HepG2 (cell line): ENCODE measurements at regions not wholly inside any gene's neighbourhood (a gene's known extent, or its start where the extent isn't known, plus 50 kb on each side); places are given as distances from the start of the nearest gene placed in this dataset.

ENCODE experiments used
- ATAC-seq: fragments of 200-7000 bp; cut with Tn5 transposase; 3 replicates; pipeline ENCODE4 v1.9.1; 2020; ENCODE audit warnings: mild to moderate bottlenecking, moderate library complexity
- BruUV-seq: library from RNA; stranded (reverse); fragments of 400-500 nt; replicated peaks from 2 replicates; lab custom pipeline; 2021; lab: Mats Ljungman, UMichigan
- CTCF ChIA-PET: fragments of 300-600 bp; formaldehyde crosslinking; extraction: SDS; loops from one replicate; lab custom pipeline; 2021; ENCODE audit warnings: low total read pairs, inconsistent platforms, low intra/inter-chr PET ratio; lab: Yijun Ruan, JAX
- POLR2A ChIA-PET: fragments of 350-600 bp; sonication (Branson Sonifier 250); formaldehyde crosslinking; loops from one replicate; lab custom pipeline; 2020; ENCODE audit warnings: antibody characterized with exemption, inconsistent platforms; lab: Yijun Ruan, JAX
- DNase-seq: peaks from one replicate; pipeline ENCODE4 v3.0.0-alpha.2; 2015; ENCODE audit warnings: low spot score
- FAIRE-seq: peaks from 3 replicates; lab custom pipeline; 2011; peaks lifted over from hg19 to GRCh38; lab: Jason Lieb, UNC
- H2AFZ ChIP-seq: one replicate; pipeline ENCODE4 v1.6.1; 2011; ENCODE audit warnings: low read length, inconsistent platforms
- H3K27ac ChIP-seq: fragments of 300-600 bp; 3 replicates; pipeline ENCODE4 v1.8.0; 2011; ENCODE audit warnings: mixed run types, mild to moderate bottlenecking, mixed read lengths, low read length, inconsistent platforms; ENCODE audit not compliant: insufficient read depth; ENCODE audit errors: extremely low read length
- H3K27me3 ChIP-seq, 2 experiments: fragments of 200-600 bp in 1 of 2; 2 replicates in 1 of 2; 3 replicates in 1 of 2; pipeline versions ENCODE4 v1.6.0 to v1.8.0; 2011; ENCODE audit warnings: low read length in 2 of 2, mild to moderate bottlenecking in 2 of 2, moderate library complexity in 2 of 2, inconsistent platforms in 1 of 2; ENCODE audit not compliant: insufficient read depth in 2 of 2, control insufficient read depth in 1 of 2
- H3K36me3 ChIP-seq, 2 experiments: fragments of 200-600 bp in 1 of 2; replicated peaks in 1 of 2; 2 replicates in 1 of 2; 3 replicates in 1 of 2; pipeline versions ENCODE4 v1.5.1 to v1.8.0; 2011; ENCODE audit warnings: low read length in 2 of 2, inconsistent platforms in 1 of 2; ENCODE audit not compliant: insufficient read depth in 2 of 2, control insufficient read depth in 1 of 2
- H3K4me1 ChIP-seq: 2 replicates; pipeline ENCODE4 v1.5.1; 2012; ENCODE audit warnings: low read length, inconsistent platforms; ENCODE audit not compliant: insufficient read depth
- H3K4me2 ChIP-seq: 2 replicates; pipeline ENCODE4 v1.6.0; 2011; ENCODE audit warnings: low read depth, low read length, inconsistent platforms
- H3K4me3 ChIP-seq, 3 experiments: fragments of 200-600 bp in 1 of 3; sonication (generic), shearing (Covaris generic) in 1 of 3; replicated peaks in 1 of 3; 2 replicates each; pipeline ENCODE4 v1.5.1; 2011 to 2016; ENCODE audit warnings: low read length in 3 of 3, inconsistent platforms in 2 of 3, low read depth in 2 of 3, mild to moderate bottlenecking in 2 of 3, control low read depth in 1 of 3, mixed read lengths in 1 of 3; ENCODE audit not compliant: insufficient read depth in 1 of 3
- H3K79me2 ChIP-seq: one replicate; pipeline ENCODE4 v1.6.1; 2011; ENCODE audit warnings: low read length, inconsistent platforms; ENCODE audit not compliant: insufficient read depth
- H3K9ac ChIP-seq: 2 replicates; pipeline ENCODE4 v1.6.0; 2011; ENCODE audit warnings: mild to moderate bottlenecking, low read depth, low read length, inconsistent platforms; ENCODE audit not compliant: insufficient read depth
- H3K9me3 ChIP-seq: 2 replicates; pipeline ENCODE4 v1.5.1; 2012; ENCODE audit warnings: mild to moderate bottlenecking, low read length
- H4K20me1 ChIP-seq: 2 replicates; pipeline ENCODE4 v1.6.0; 2011; ENCODE audit warnings: inconsistent platforms, mild to moderate bottlenecking, low read length, moderate library complexity; ENCODE audit not compliant: insufficient read depth
- AHR ChIP-seq: IDR thresholded peaks from 2 replicates; pipeline ENCODE4 v1.6.1; 2018; ENCODE audit warnings: missing genetic modification reagents, missing compliant biosample characterization
- ARNT2 ChIP-seq: sonication (generic); formaldehyde crosslinking; IDR thresholded peaks from 2 replicates; pipeline ENCODE4 v1.8.0; 2022; ENCODE audit warnings: mild to moderate bottlenecking, low read depth, missing genetic modification reagents, moderate library complexity
- CENPT ChIP-seq: sonication (generic); formaldehyde crosslinking; IDR thresholded peaks from 2 replicates; pipeline ENCODE4 v1.8.0; 2022; ENCODE audit warnings: low read depth, mild to moderate bottlenecking, moderate library complexity, missing genetic modification reagents
- EHMT2 ChIP-seq: fragments of 200-600 bp; sonication (generic); IDR thresholded peaks from 2 replicates; pipeline ENCODE4 v1.7.0; 2017; ENCODE audit warnings: antibody characterized with exemption, low read depth, low read length, borderline replicate concordance
- GATAD1 ChIP-seq: IDR thresholded peaks from 2 replicates; pipeline ENCODE4 v1.6.1; 2016; ENCODE audit warnings: missing genetic modification reagents, missing compliant biosample characterization
- IRF2 ChIP-seq: IDR thresholded peaks from 2 replicates; pipeline ENCODE4 v1.6.1; 2018; ENCODE audit warnings: missing genetic modification reagents, missing compliant biosample characterization
- U2AF1 ChIP-seq: fragments of 200-400 bp; formaldehyde crosslinking; optimal IDR thresholded peaks from 2 replicates; pipeline ENCODE3; 2017; ENCODE audit warnings: mild to moderate bottlenecking, low read depth, low read length
- ZFP36 ChIP-seq: fragments of 150-350 bp; IDR thresholded peaks from 2 replicates; pipeline ENCODE4 v1.6.1; 2018; ENCODE audit warnings: borderline replicate concordance, low read length, low read depth; ENCODE audit not compliant: partially characterized antibody
- ZNF142 ChIP-seq: sonication (generic); formaldehyde crosslinking; IDR thresholded peaks from 2 replicates; pipeline ENCODE4 v1.4.0; 2020; ENCODE audit warnings: missing genetic modification reagents
- ZNF550 ChIP-seq: sonication (generic); formaldehyde crosslinking; IDR thresholded peaks from 2 replicates; pipeline ENCODE4 v1.4.0; 2020; ENCODE audit warnings: mild to moderate bottlenecking, missing genetic modification reagents, borderline replicate concordance
- ZNF749 ChIP-seq: sonication (generic); formaldehyde crosslinking; IDR thresholded peaks from 2 replicates; pipeline ENCODE4 v1.8.0; 2022; ENCODE audit warnings: mild to moderate bottlenecking, missing genetic modification reagents, moderate library complexity, borderline replicate concordance
- WGBS: methylation state at CpG from one replicate; pipeline ENCODE4 v1.1.6; 2017; ENCODE audit warnings: low lambda C conversion rate; 5-methylcytosine and 5-hydroxymethylcytosine counted together
- in situ Hi-C: cut with HindIII; loops from 2 replicates; pipeline ENCODE4 v1.10.0; 2017; ENCODE audit warnings: low pct_unique_long_range_greater_than_20kb; ENCODE audit not compliant: extremely low pct_ligation_motif_present
- intact Hi-C: fragments of 100-400 bp; cut with micrococcal nuclease; formaldehyde crosslinking; loops from one replicate; pipeline ENCODE4 v1.10.0; 2022; ENCODE audit not compliant: unreplicated experiment
- TF ChIP-seq, protein P1 (sequence below): sonication (generic); formaldehyde crosslinking; IDR thresholded peaks from 2 replicates; pipeline ENCODE4 v1.4.0; 2020; ENCODE audit warnings: mild to moderate bottlenecking, missing genetic modification reagents

GRCh38 chr4:137901114-137901513 is 341.0 kb downstream of the SLC7A11 start:
- Histone ChIP-seq H3K79me2 (no peaks in the 10 kb centered on the region), H3K27ac (no peak overlapping the region), H3K4me2 (no peak overlapping the region), H3K4me3 (no peak overlapping the region), H3K9ac (no peak overlapping the region), H3K4me1 (no peaks in the 10 kb centered on the region), H4K20me1 (no peaks in the 10 kb centered on the region), H3K36me3 (no peaks in the 10 kb centered on the region), H3K9me3 (no peaks in the 10 kb centered on the region), H3K27me3 (no peaks in the 10 kb centered on the region; a peak in 1 of 5 replicates), H2AFZ (no peak overlapping the region)
- DNase-seq: no peak
- WGBS: 27% methylated on average over 1 of the region's 1 CpG
- intact Hi-C loops: no loop called here
- BruUV-seq: no TSS peak
- FAIRE-seq: no peak
- in situ Hi-C loops: no loop called here
- POLR2A ChIA-PET: no interaction called here
- CTCF ChIA-PET: no interaction called here
- no peak for ATAC-seq
- TF ChIP-seq CENPT (CRISPR knock-in tag) (no peak), U2AF1 (no peak), IRF2 (CRISPR knock-in tag) (no peak), ARNT2 (no peak), EHMT2 (no peak), AHR (CRISPR knock-in tag) (no peak), ZNF550 (CRISPR knock-in tag) (no peak), ZNF749 (no peak), ZFP36 (no peak), GATAD1 (CRISPR knock-in tag) (no peak), ZNF142 (no peak)
- TF ChIP-seq, protein P1, sequence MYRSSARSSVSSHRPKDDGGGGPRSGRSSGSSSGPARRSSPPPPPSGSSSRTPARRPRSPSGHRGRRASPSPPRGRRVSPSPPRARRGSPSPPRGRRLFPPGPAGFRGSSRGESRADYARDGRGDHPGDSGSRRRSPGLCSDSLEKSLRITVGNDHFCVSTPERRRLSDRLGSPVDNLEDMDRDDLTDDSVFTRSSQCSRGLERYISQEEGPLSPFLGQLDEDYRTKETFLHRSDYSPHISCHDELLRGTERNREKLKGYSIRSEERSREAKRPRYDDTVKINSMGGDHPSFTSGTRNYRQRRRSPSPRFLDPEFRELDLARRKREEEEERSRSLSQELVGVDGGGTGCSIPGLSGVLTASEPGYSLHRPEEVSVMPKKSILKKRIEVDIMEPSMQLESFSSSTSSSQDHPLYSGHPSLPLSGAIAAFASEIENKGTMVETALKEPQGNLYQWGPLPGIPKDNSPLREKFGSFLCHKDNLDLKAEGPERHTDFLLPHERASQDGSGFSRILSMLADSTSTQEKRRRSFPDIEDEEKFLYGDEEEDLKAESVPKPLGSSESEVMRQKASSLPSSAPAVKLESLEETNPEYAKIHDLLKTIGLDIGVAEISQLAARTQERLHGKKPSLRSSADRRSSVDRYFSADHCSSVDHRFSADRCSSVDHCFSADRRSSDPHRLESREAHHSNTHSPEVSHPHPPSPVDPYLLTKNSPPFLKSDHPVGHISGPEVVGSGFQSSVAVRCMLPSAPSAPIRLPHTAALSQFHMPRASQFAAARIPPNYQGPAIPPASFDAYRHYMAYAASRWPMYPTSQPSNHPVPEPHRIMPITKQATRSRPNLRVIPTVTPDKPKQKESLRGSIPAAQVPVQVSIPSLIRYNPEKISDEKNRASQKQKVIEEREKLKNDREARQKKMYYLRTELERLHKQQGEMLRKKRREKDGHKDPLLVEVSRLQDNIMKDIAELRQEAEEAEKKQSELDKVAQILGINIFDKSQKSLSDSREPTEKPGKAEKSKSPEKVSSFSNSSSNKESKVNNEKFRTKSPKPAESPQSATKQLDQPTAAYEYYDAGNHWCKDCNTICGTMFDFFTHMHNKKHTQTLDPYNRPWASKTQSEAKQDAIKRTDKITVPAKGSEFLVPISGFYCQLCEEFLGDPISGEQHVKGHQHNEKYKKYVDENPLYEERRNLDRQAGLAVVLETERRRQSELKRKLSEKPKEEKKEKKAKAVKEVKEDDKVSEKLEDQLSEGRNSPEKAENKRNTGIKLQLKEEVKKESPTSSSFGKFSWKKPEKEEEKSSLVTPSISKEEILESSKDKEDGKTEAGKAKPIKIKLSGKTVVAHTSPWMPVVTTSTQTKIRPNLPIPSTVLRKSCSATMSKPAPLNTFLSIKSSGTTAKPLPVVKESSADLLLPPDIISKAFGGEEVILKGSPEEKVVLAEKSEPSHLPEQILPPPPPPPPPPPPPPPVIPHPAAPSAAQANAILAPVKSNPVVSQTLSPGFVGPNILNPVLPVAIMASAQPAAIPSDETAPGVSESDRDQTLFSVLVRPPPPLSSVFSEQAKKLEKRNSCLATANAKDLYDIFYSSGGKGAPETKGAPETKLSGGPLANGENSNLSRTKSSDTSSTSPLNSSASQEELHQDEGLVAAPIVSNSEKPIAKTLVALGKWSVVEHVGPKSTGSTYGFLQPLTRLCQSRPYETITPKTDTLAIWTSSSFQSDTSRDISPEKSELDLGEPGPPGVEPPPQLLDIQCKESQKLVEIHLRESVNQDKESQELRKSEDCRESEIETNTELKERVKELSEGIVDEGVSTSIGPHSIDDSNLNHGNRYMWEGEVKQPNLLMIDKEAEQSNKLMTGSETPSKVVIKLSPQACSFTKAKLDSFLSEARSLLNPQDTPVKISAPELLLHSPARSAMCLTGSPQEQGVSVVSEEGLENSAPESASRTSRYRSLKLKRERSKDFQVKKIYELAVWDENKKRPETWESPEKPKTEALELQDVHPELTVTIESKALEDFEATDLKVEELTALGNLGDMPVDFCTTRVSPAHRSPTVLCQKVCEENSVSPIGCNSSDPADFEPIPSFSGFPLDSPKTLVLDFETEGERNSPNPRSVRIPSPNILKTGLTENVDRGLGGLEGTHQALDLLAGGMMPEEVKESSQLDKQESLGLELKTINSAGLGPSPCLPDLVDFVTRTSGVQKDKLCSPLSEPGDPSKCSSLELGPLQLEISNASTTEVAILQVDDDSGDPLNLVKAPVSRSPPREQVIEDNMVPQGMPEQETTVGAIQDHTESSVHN (CRISPR knock-in tag): no peak
